Embryonic facial prominence (tissue), 1 donor: ENCODE measurements at regions not wholly inside any gene's neighbourhood (a gene's known extent, or its start where the extent isn't known, plus 50 kb on each side); places are given as distances from the start of the nearest gene placed in this dataset.
"Not testable (repeated sequence)": the region's sequence is repeated elsewhere in the genome, so short reads cannot be mapped to it uniquely, and the experiment has no call there.

Source experiments
- DNase-seq: peaks from one replicate; pipeline ENCODE4 v3.0.0-alpha.2; 2016; ENCODE audit errors: extremely low spot score

- no peak for DNase-seq
These were observed 213.9 kb upstream of the CCDC196 start for GRCh38 chr14:66272221-66272620.

GRCh38 chr14:66273261-66273832, 212.8 kb upstream of the CCDC196 start:
- DNase-seq = no peak

- DNase-seq = not testable (repeated sequence)
These were observed 207.8 kb upstream of the CCDC196 start for GRCh38 chr14:66278418-66278817.

GRCh38 chr14:66281036-66281776, 205.0 kb upstream of the CCDC196 start:
- DNase-seq = no peak

GRCh38 chr14:66284346-66284745, 201.8 kb upstream of the CCDC196 start:
- DNase-seq = no peak

GRCh38 chr14:66288511-66288910, 197.7 kb upstream of the CCDC196 start:
- DNase-seq = no peak

- no peak for DNase-seq
These were observed 194.4 kb upstream of the CCDC196 start for GRCh38 chr14:66291756-66292155.

GRCh38 chr14:66293533-66294105, 192.6 kb upstream of the CCDC196 start:
- no peak for DNase-seq

GRCh38 chr14:66295386-66295785, 190.8 kb upstream of the CCDC196 start:
- DNase-seq = no peak

- DNase-seq = no peak
These were observed 185.3 kb upstream of the CCDC196 start for GRCh38 chr14:66300886-66301285.

GRCh38 chr14:66306101-66306500, 180.1 kb upstream of the CCDC196 start:
- DNase-seq = no peak

- DNase-seq = no peak
These were observed 175.1 kb upstream of the CCDC196 start for GRCh38 chr14:66311058-66311457.

GRCh38 chr14:66311990-66312389, 174.2 kb upstream of the CCDC196 start:
- DNase-seq = no peak

- DNase-seq = no peak
These were observed 173.7 kb upstream of the CCDC196 start for GRCh38 chr14:66312451-66312850.

GRCh38 chr14:66315098-66315497, 171.1 kb upstream of the CCDC196 start:
- no peak for DNase-seq

- no peak for DNase-seq
These were observed 170.6 kb upstream of the CCDC196 start for GRCh38 chr14:66315548-66315947.

- DNase-seq = no peak
These were observed 163.6 kb upstream of the CCDC196 start for GRCh38 chr14:66322564-66322963.

- DNase-seq = no peak
These were observed 155.9 kb upstream of the CCDC196 start for GRCh38 chr14:66330228-66330627.

GRCh38 chr14:66330916-66331315, 155.3 kb upstream of the CCDC196 start:
- DNase-seq = no peak

GRCh38 chr14:66333293-66333692, 152.9 kb upstream of the CCDC196 start:
- DNase-seq = not testable (repeated sequence)

- DNase-seq = no peak
These were observed 144.9 kb upstream of the CCDC196 start for GRCh38 chr14:66341239-66341638.

- DNase-seq = no peak
These were observed 140.2 kb upstream of the CCDC196 start for GRCh38 chr14:66345986-66346385.

- no peak for DNase-seq
These were observed 134.9 kb upstream of the CCDC196 start for GRCh38 chr14:66351310-66351709.
